ENCODE measurements at regions not wholly inside any gene's neighbourhood (a gene's known extent, or its start where the extent isn't known, plus 50 kb on each side); places are given as distances from the start of the nearest gene placed in this dataset.
A peak's percentile ranks its signal among the peaks of the same experiment; 100 is the strongest.

GRCh38 chr3:66588340-66588847 lies 87.6 kb upstream of the LRIG1 start:
- ATAC-seq (no peak), DNase-seq (ENCODE audit: missing footprints) (no peak)
- intact Hi-C loops (cut with DNase I): no loop called here

GRCh38 chr3:66592016-66592761 lies 91.4 kb upstream of the LRIG1 start:
- no peak for DNase-seq (ENCODE audit: missing footprints)
- ATAC-seq: no peak
- intact Hi-C loops (cut with DNase I): no loop called here

- intact Hi-C loops (cut with DNase I): no loop called here
- ATAC-seq (no peak), DNase-seq (ENCODE audit: missing footprints) (no peak)
Measured at GRCh38 chr3:66592927-66593625, 92.3 kb upstream of the LRIG1 start.

GRCh38 chr3:66593978-66594377 lies 93.2 kb upstream of the LRIG1 start:
- ATAC-seq (no peak), DNase-seq (ENCODE audit: missing footprints) (no peak)
- intact Hi-C loops (cut with DNase I): no loop called here

GRCh38 chr3:66597308-66597863 lies 96.6 kb upstream of the LRIG1 start:
- intact Hi-C loops (cut with DNase I): no loop called here
- no peak for ATAC-seq

GRCh38 chr3:66598168-66598567 lies 97.3 kb upstream of the LRIG1 start:
- intact Hi-C loops (cut with DNase I): no loop called here
- ATAC-seq (no peak), DNase-seq (ENCODE audit: missing footprints) (no peak)

More at GRCh38 chr3:66597308-66597863, 96.6 kb upstream of the LRIG1 start:
- DNase-seq (ENCODE audit: missing footprints): no peak

- intact Hi-C loops (cut with DNase I): no loop called here
- ATAC-seq (no peak), DNase-seq (ENCODE audit: missing footprints) (no peak)
Measured at GRCh38 chr3:66602237-66602636, 101.4 kb upstream of the LRIG1 start.

- intact Hi-C loops (cut with DNase I): no loop called here
- no peak for ATAC-seq
- no peak for DNase-seq (ENCODE audit: missing footprints)
Measured at GRCh38 chr3:66602691-66603090, 101.9 kb upstream of the LRIG1 start.

GRCh38 chr3:66603151-66603611 lies 102.4 kb upstream of the LRIG1 start:
- intact Hi-C loops (cut with DNase I): no loop called here
- DNase-seq (ENCODE audit: missing footprints): no peak
- ATAC-seq: no peak

GRCh38 chr3:66604481-66604880 lies 103.7 kb upstream of the LRIG1 start:
- DNase-seq (ENCODE audit: missing footprints) (no peak), ATAC-seq (no peak)
- intact Hi-C loops (cut with DNase I): no loop called here

GRCh38 chr3:66606126-66606525 lies 105.3 kb upstream of the LRIG1 start:
- no peak for DNase-seq (ENCODE audit: missing footprints)
- intact Hi-C loops (cut with DNase I): no loop called here
- ATAC-seq: no peak

- intact Hi-C loops (cut with DNase I): no loop called here
- DNase-seq (ENCODE audit: missing footprints): no peak
- ATAC-seq: no peak
Measured at GRCh38 chr3:66606868-66607267, 106.0 kb upstream of the LRIG1 start.

- DNase-seq (ENCODE audit: missing footprints) (no peak), ATAC-seq (no peak)
- intact Hi-C loops (cut with DNase I): no loop called here
Measured at GRCh38 chr3:66609660-66610561, 109.1 kb upstream of the LRIG1 start.

- ATAC-seq (no peak), DNase-seq (ENCODE audit: missing footprints) (no peak)
- intact Hi-C loops (cut with DNase I): no loop called here
Measured at GRCh38 chr3:66610562-66610909, 109.7 kb upstream of the LRIG1 start.

- intact Hi-C loops (cut with DNase I): no loop called here
- ATAC-seq (peak; percentile 65), DNase-seq (ENCODE audit: missing footprints) (no peak)
Measured at GRCh38 chr3:66615643-66616301, 115.0 kb upstream of the LRIG1 start.

GRCh38 chr3:66617351-66617750 lies 116.5 kb upstream of the LRIG1 start:
- intact Hi-C loops (cut with DNase I): no loop called here
- ATAC-seq: no peak
- no peak for DNase-seq (ENCODE audit: missing footprints)

- ATAC-seq: no peak
- DNase-seq (ENCODE audit: missing footprints): no peak
- intact Hi-C loops (cut with DNase I): no loop called here
Measured at GRCh38 chr3:66618066-66618465, 117.2 kb upstream of the LRIG1 start.

- ATAC-seq (no peak), DNase-seq (ENCODE audit: missing footprints) (no peak)
- intact Hi-C loops (cut with DNase I): no loop called here
Measured at GRCh38 chr3:66620296-66620695, 119.5 kb upstream of the LRIG1 start.

All from Right ventricle myocardium inferior (tissue), 1 donor.